WTC11 (cell line): ENCODE measurements at regions not wholly inside any gene's neighbourhood (a gene's known extent, or its start where the extent isn't known, plus 50 kb on each side); places are given as distances from the start of the nearest gene placed in this dataset.

Experiments
- ATAC-seq: fragments of 200-7000 bp; cut with Tn5 transposase; 2 replicates; pipeline ENCODE4 v1.10.0; 2021; ENCODE audit warnings: mild to moderate bottlenecking, moderate library complexity
- CTCF ChIA-PET: fragments of 300-600 bp; sonication (Branson Sonifier 250); formaldehyde crosslinking; loops from one replicate; lab custom pipeline; 2021; ENCODE audit warnings: antibody characterized with exemption; lab: Charles Lee
- POLR2A ChIA-PET: fragments of 350-600 bp; sonication (Branson Sonifier 250); formaldehyde crosslinking; loops from one replicate; lab custom pipeline; 2021; ENCODE audit warnings: antibody characterized with exemption; lab: Charles Lee
- DNase-seq: peaks from one replicate; pipeline ENCODE4 v3.0.0; 2021; ENCODE audit warnings: low spot score
- H3K27ac Mint-ChIP-seq: 2 replicates; pipeline ENCODE4 v1.8.0; 2021; ENCODE audit warnings: mixed read lengths
- H3K27me3 Mint-ChIP-seq: 2 replicates; pipeline ENCODE4 v1.8.0; 2021; ENCODE audit warnings: low read depth, mild to moderate bottlenecking, moderate library complexity, mixed read lengths
- H3K36me3 Mint-ChIP-seq: 2 replicates; pipeline ENCODE4 v1.8.0; 2021; ENCODE audit warnings: mixed read lengths
- H3K4me1 Mint-ChIP-seq: 2 replicates; pipeline ENCODE4 v1.8.0; 2022; ENCODE audit warnings: mixed read lengths
- H3K4me3 Mint-ChIP-seq: 2 replicates; pipeline ENCODE4 v1.8.0; 2021; ENCODE audit warnings: mild to moderate bottlenecking, moderate library complexity, mixed read lengths
- H3K9me3 Mint-ChIP-seq: 2 replicates; pipeline ENCODE4 v1.8.0; 2021; ENCODE audit warnings: mixed read lengths
- CBFB ChIP-seq: sonication (generic); formaldehyde crosslinking; IDR thresholded peaks from 2 replicates; pipeline ENCODE4 v1.8.1; 2022; ENCODE audit warnings: mild to moderate bottlenecking, low read depth, missing genetic modification reagents
- ETV6 ChIP-seq: sonication (generic); formaldehyde crosslinking; IDR thresholded peaks from 2 replicates; pipeline ENCODE4 v1.8.1; 2022; ENCODE audit warnings: mild to moderate bottlenecking, missing genetic modification reagents
- GABPB1 ChIP-seq: sonication (generic); formaldehyde crosslinking; IDR thresholded peaks from 2 replicates; pipeline ENCODE4 v1.8.1; 2023; ENCODE audit warnings: mild to moderate bottlenecking, missing genetic modification reagents
- JUN ChIP-seq: sonication (generic); formaldehyde crosslinking; IDR thresholded peaks from 2 replicates; pipeline ENCODE4 v1.8.0; 2023; ENCODE audit warnings: mild to moderate bottlenecking, missing genetic modification reagents
- MLX ChIP-seq: sonication (generic); formaldehyde crosslinking; IDR thresholded peaks from 2 replicates; pipeline ENCODE4 v1.8.1; 2023; ENCODE audit warnings: mild to moderate bottlenecking, missing genetic modification reagents, moderate library complexity
- NFYB ChIP-seq: sonication (generic); formaldehyde crosslinking; conservative IDR thresholded peaks from 2 replicates; pipeline ENCODE4 v1.8.0; 2022; ENCODE audit warnings: low read depth, missing genetic modification reagents
- OVOL2 ChIP-seq: fragments of 250-450 bp; sonication (Bioruptor Pico); IDR thresholded peaks from 2 replicates; pipeline ENCODE4 v1.9.0; 2021; ENCODE audit warnings: mild to moderate bottlenecking, borderline replicate concordance
- PRDM15 ChIP-seq: sonication (generic); formaldehyde crosslinking; IDR thresholded peaks from 2 replicates; pipeline ENCODE4 v1.8.0; 2022; ENCODE audit warnings: missing genetic modification reagents
- SMAD4 ChIP-seq: sonication (generic); formaldehyde crosslinking; IDR thresholded peaks from 2 replicates; pipeline ENCODE4 v1.8.0; 2022; ENCODE audit warnings: mild to moderate bottlenecking, missing genetic modification reagents
- TEAD4 ChIP-seq: sonication (generic); formaldehyde crosslinking; IDR thresholded peaks from 2 replicates; pipeline ENCODE4 v1.8.0; 2022; ENCODE audit warnings: mild to moderate bottlenecking, missing genetic modification reagents
- ZNF138 ChIP-seq: sonication (generic); formaldehyde crosslinking; conservative IDR thresholded peaks from 2 replicates; pipeline ENCODE4 v1.8.1; 2022; ENCODE audit warnings: mild to moderate bottlenecking, moderate library complexity, missing genetic modification reagents
- ZNF219 ChIP-seq: sonication (generic); formaldehyde crosslinking; IDR thresholded peaks from 2 replicates; pipeline ENCODE4 v1.8.0; 2023; ENCODE audit warnings: missing genetic modification reagents, mild to moderate bottlenecking, borderline replicate concordance
- ZSCAN18 ChIP-seq: fragments of 250-450 bp; sonication (Bioruptor Pico); IDR thresholded peaks from 2 replicates; pipeline ENCODE4 v2.1.2; 2022; ENCODE audit warnings: mild to moderate bottlenecking, moderate library complexity
- TF ChIP-seq, protein P1 (sequence below): sonication (generic); formaldehyde crosslinking; IDR thresholded peaks from 2 replicates; pipeline ENCODE4 v1.8.0; 2022; ENCODE audit warnings: mild to moderate bottlenecking, missing genetic modification reagents
- TF ChIP-seq, protein P2 (sequence below): fragments of 250-450 bp; sonication (Bioruptor Pico); IDR thresholded peaks from 2 replicates; pipeline ENCODE4 v1.9.0; 2021; ENCODE audit warnings: mild to moderate bottlenecking, borderline replicate concordance
- TF ChIP-seq, protein P3 (sequence below): sonication (generic); formaldehyde crosslinking; IDR thresholded peaks from 2 replicates; pipeline ENCODE4 v1.8.1; 2023; ENCODE audit warnings: mild to moderate bottlenecking, missing genetic modification reagents
- TF ChIP-seq, protein P4 (sequence below): sonication (generic); formaldehyde crosslinking; IDR thresholded peaks from 2 replicates; pipeline ENCODE4 v1.8.1; 2023; ENCODE audit warnings: mild to moderate bottlenecking, moderate library complexity, missing genetic modification reagents

GRCh38 chr2:239773228-239774141 lies 251.7 kb downstream of the NDUFA10 start:
- no peak for DNase-seq
- Mint-ChIP-seq H3K4me3 (no peak overlapping the region), H3K36me3 (peaks cover 3% of the 10 kb centered on the region), H3K27ac (no peak overlapping the region), H3K27me3 (peaks cover 3% of the 10 kb centered on the region; the same call in 1 of the 2 replicates), H3K4me1 (no peaks in the 10 kb centered on the region), H3K9me3 (peaks cover 23% of the 10 kb centered on the region)
- CTCF ChIA-PET, result no interaction called here
- POLR2A ChIA-PET, result no interaction called here
- ATAC-seq, result no peak
- TF ChIP-seq, protein P1, sequence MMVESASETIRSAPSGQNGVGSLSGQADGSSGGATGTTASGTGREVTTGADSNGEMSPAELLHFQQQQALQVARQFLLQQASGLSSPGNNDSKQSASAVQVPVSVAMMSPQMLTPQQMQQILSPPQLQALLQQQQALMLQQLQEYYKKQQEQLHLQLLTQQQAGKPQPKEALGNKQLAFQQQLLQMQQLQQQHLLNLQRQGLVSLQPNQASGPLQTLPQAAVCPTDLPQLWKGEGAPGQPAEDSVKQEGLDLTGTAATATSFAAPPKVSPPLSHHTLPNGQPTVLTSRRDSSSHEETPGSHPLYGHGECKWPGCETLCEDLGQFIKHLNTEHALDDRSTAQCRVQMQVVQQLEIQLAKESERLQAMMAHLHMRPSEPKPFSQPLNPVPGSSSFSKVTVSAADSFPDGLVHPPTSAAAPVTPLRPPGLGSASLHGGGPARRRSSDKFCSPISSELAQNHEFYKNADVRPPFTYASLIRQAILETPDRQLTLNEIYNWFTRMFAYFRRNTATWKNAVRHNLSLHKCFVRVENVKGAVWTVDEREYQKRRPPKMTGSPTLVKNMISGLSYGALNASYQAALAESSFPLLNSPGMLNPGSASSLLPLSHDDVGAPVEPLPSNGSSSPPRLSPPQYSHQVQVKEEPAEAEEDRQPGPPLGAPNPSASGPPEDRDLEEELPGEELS (CRISPR knock-in tag), result no peak
- TF ChIP-seq ZSCAN18, result no peak
- TF ChIP-seq ZNF138, result no peak
- TF ChIP-seq PRDM15 (CRISPR knock-in tag), result no peak
- no peak for TF ChIP-seq GABPB1 (CRISPR knock-in tag)
- no peak for TF ChIP-seq OVOL2
- TF ChIP-seq, protein P2, sequence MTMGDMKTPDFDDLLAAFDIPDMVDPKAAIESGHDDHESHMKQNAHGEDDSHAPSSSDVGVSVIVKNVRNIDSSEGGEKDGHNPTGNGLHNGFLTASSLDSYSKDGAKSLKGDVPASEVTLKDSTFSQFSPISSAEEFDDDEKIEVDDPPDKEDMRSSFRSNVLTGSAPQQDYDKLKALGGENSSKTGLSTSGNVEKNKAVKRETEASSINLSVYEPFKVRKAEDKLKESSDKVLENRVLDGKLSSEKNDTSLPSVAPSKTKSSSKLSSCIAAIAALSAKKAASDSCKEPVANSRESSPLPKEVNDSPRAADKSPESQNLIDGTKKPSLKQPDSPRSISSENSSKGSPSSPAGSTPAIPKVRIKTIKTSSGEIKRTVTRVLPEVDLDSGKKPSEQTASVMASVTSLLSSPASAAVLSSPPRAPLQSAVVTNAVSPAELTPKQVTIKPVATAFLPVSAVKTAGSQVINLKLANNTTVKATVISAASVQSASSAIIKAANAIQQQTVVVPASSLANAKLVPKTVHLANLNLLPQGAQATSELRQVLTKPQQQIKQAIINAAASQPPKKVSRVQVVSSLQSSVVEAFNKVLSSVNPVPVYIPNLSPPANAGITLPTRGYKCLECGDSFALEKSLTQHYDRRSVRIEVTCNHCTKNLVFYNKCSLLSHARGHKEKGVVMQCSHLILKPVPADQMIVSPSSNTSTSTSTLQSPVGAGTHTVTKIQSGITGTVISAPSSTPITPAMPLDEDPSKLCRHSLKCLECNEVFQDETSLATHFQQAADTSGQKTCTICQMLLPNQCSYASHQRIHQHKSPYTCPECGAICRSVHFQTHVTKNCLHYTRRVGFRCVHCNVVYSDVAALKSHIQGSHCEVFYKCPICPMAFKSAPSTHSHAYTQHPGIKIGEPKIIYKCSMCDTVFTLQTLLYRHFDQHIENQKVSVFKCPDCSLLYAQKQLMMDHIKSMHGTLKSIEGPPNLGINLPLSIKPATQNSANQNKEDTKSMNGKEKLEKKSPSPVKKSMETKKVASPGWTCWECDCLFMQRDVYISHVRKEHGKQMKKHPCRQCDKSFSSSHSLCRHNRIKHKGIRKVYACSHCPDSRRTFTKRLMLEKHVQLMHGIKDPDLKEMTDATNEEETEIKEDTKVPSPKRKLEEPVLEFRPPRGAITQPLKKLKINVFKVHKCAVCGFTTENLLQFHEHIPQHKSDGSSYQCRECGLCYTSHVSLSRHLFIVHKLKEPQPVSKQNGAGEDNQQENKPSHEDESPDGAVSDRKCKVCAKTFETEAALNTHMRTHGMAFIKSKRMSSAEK (CRISPR knock-in tag), result no peak

DNA sequence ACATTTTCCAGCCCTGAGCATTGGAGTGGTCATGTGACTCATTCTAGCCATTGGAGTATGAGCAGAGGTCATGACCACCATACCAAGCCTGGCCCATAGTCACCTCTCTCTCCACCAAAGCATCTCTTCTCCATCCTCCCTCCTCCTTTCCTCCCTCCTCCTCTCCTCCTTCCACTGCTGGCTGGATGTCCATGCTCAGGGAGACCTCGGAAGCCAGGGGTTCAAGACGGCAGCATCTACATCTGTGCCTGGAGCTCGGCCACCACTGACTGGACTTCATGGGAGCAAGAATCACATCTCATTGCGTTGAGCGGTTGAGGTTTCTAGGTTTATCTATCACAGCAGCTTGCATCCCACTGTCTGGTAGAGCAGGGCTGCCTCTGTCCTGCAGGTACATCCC lies 252.4 kb downstream of the NDUFA10 start:
- Mint-ChIP-seq H3K4me1 (no peaks in the 10 kb centered on the region), H3K27ac (no peak overlapping the region), H3K9me3 (peaks cover 23% of the 10 kb centered on the region), H3K27me3 (peaks cover 3% of the 10 kb centered on the region; the same call in 1 of the 2 replicates), H3K36me3 (peaks cover 3% of the 10 kb centered on the region), H3K4me3 (no peak overlapping the region)
- ATAC-seq (no peak), DNase-seq (no peak)
- CTCF ChIA-PET, result no interaction called here
- POLR2A ChIA-PET, result no interaction called here
- TF ChIP-seq TEAD4 (no peak), MLX (CRISPR knock-in tag) (no peak), ETV6 (CRISPR knock-in tag) (no peak), SMAD4 (no peak), JUN (CRISPR knock-in tag) (no peak), NFYB (CRISPR knock-in tag) (no peak), ZNF219 (CRISPR knock-in tag) (no peak), CBFB (no peak)
- TF ChIP-seq, protein P3, sequence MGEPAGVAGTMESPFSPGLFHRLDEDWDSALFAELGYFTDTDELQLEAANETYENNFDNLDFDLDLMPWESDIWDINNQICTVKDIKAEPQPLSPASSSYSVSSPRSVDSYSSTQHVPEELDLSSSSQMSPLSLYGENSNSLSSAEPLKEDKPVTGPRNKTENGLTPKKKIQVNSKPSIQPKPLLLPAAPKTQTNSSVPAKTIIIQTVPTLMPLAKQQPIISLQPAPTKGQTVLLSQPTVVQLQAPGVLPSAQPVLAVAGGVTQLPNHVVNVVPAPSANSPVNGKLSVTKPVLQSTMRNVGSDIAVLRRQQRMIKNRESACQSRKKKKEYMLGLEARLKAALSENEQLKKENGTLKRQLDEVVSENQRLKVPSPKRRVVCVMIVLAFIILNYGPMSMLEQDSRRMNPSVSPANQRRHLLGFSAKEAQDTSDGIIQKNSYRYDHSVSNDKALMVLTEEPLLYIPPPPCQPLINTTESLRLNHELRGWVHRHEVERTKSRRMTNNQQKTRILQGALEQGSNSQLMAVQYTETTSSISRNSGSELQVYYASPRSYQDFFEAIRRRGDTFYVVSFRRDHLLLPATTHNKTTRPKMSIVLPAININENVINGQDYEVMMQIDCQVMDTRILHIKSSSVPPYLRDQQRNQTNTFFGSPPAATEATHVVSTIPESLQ (CRISPR knock-in tag), result no peak
- TF ChIP-seq, protein P4, sequence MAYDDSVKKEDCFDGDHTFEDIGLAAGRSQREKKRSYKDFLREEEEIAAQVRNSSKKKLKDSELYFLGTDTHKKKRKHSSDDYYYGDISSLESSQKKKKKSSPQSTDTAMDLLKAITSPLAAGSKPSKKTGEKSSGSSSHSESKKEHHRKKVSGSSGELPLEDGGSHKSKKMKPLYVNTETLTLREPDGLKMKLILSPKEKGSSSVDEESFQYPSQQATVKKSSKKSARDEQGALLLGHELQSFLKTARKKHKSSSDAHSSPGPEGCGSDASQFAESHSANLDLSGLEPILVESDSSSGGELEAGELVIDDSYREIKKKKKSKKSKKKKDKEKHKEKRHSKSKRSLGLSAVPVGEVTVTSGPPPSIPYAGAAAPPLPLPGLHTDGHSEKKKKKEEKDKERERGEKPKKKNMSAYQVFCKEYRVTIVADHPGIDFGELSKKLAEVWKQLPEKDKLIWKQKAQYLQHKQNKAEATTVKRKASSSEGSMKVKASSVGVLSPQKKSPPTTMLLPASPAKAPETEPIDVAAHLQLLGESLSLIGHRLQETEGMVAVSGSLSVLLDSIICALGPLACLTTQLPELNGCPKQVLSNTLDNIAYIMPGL (CRISPR knock-in tag), result no peak
